ENCODE measurements at regions not wholly inside any gene's neighbourhood (a gene's known extent, or its start where the extent isn't known, plus 50 kb on each side); places are given as distances from the start of the nearest gene placed in this dataset.
"Not testable (repeated sequence)": the region's sequence is repeated elsewhere in the genome, so short reads cannot be mapped to it uniquely, and the experiment has no call there.

GRCh38 chr3:34626699-34627098, 828.3 kb downstream of the PDCD6IP start:
- DNase-seq (ENCODE audit: low read depth, low spot score): no peak

GRCh38 chr3:34634939-34635338, 836.5 kb downstream of the PDCD6IP start:
- DNase-seq (ENCODE audit: low read depth, low spot score): no peak

GRCh38 chr3:34635352-34635850, 837.0 kb downstream of the PDCD6IP start:
- no peak for DNase-seq (ENCODE audit: low read depth, low spot score)

DNA sequence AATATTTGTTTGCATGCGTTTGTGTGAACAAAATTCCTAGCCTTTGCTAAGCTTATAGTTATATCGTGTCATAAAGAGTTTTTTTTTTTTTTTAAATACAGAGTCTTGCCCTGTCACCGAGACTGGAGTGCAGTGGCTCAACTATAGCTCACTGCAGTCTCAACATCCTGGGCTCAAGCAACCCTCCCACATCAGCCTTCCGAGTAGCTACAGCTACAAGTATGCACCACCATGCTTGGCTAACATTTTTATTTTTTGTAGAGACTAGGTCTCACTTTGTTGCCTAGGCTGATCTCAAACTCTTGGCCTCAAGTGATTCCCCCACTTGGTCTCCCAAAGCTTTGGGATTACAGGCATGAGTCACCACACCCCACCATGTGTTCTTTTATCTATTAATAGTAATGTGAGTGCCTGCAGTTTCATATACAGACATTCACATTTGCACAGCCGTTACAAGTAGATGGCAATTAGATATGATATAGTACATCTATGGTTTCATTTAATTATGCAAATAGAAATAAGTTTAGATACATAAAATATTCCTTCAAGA, 848.6 kb downstream of the PDCD6IP start:
- no peak for DNase-seq (ENCODE audit: low read depth, low spot score)

- DNase-seq (ENCODE audit: low read depth, low spot score): no peak
Observed at GRCh38 chr3:34650131-34650530, 851.7 kb downstream of the PDCD6IP start.

GRCh38 chr3:34668915-34669314, 870.5 kb downstream of the PDCD6IP start:
- DNase-seq (ENCODE audit: low read depth, low spot score): no peak

GRCh38 chr3:34669490-34669889, 871.1 kb downstream of the PDCD6IP start:
- DNase-seq (ENCODE audit: low read depth, low spot score): peak; percentile 67

- no peak for DNase-seq (ENCODE audit: low read depth, low spot score)
Observed at GRCh38 chr3:34675383-34676120, 877.1 kb downstream of the PDCD6IP start.

DNA sequence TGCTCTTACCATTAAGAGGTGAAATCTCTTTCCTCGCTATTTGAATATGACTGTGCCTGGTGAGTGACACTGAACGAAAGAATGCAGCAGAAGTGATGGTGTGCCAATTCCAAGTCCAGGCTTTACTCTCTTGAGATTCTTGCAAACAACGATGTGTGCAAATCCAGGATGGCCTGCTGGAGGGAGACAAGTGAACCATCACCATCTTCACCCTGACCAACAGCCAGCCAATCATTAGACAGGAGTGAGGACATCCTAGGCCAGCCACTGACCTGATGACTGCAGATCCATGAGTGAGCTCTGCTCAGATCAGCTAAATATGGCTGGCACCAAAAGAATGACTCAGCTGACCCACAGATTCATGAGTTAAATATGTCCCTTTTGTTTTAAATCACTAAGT, 878.0 kb downstream of the PDCD6IP start:
- no peak for DNase-seq (ENCODE audit: low read depth, low spot score)

- DNase-seq (ENCODE audit: low read depth, low spot score): peak; percentile 49
Observed at GRCh38 chr3:34678575-34678974, 880.1 kb downstream of the PDCD6IP start.

GRCh38 chr3:34679055-34679454, 880.6 kb downstream of the PDCD6IP start:
- not testable (repeated sequence) for DNase-seq (ENCODE audit: low read depth, low spot score)

GRCh38 chr3:34683851-34684250, 885.4 kb downstream of the PDCD6IP start:
- peak; percentile 78 for DNase-seq (ENCODE audit: low read depth, low spot score)

GRCh38 chr3:34686541-34686940, 888.1 kb downstream of the PDCD6IP start:
- no peak for DNase-seq (ENCODE audit: low read depth, low spot score)

DNA sequence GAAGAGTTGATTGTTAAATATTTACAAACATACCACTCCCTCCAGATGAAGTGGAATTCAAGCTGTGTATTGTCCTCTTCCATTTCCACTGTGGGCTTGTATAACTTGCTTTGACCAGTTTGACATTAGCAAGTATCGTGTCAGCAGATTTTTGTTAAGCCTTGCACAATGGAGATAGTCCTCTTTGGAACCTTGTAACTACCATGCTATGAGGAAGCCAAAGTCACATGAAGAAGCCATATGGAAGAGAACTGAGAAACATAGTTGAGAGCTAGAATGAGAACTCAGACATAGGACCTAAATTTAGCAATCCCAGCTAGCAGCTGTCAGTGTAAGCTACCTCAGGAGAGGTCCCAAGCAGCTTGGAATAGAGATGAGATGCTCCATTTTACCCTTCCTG, 889.2 kb downstream of the PDCD6IP start:
- no peak for DNase-seq (ENCODE audit: low read depth, low spot score)

- no peak for DNase-seq (ENCODE audit: low read depth, low spot score)
Observed at GRCh38 chr3:34696831-34697230, 898.4 kb downstream of the PDCD6IP start.

- DNase-seq (ENCODE audit: low read depth, low spot score): no peak
Observed at GRCh38 chr3:34703053-34703452, 904.6 kb downstream of the PDCD6IP start.

GRCh38 chr3:34724916-34725499, 914.3 kb upstream of the ARPP21 start:
- no peak for DNase-seq (ENCODE audit: low read depth, low spot score)

- peak; percentile 6 for DNase-seq (ENCODE audit: low read depth, low spot score)
Observed at GRCh38 chr3:34725774-34726173, 913.6 kb upstream of the ARPP21 start.

- no peak for DNase-seq (ENCODE audit: low read depth, low spot score)
Observed at GRCh38 chr3:34727700-34728099, 911.6 kb upstream of the ARPP21 start.

GRCh38 chr3:34742151-34742550, 897.2 kb upstream of the ARPP21 start:
- no peak for DNase-seq (ENCODE audit: low read depth, low spot score)

- no peak for DNase-seq (ENCODE audit: low read depth, low spot score)
Observed at GRCh38 chr3:34758630-34759261, 880.6 kb upstream of the ARPP21 start.

DNA sequence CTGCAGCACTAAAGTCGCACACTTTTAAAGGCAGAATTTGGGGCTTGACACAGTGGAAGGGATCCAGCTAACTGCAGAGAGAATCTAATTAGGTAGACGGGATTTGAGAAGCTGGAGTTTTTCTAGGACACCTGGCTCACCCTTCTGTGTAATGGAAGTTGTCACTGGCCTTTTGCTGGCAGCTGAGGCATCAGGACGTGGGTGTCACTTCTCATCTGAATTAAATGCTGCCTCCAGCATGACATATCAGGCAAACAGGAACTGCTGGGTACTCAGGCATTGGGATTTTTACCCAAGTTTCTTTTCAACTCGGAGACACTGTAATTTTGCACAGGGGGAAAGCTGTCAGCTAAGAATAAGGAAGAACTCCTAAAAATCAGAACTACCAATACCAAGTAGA, 861.9 kb upstream of the ARPP21 start:
- DNase-seq (ENCODE audit: low read depth, low spot score): no peak

DNA sequence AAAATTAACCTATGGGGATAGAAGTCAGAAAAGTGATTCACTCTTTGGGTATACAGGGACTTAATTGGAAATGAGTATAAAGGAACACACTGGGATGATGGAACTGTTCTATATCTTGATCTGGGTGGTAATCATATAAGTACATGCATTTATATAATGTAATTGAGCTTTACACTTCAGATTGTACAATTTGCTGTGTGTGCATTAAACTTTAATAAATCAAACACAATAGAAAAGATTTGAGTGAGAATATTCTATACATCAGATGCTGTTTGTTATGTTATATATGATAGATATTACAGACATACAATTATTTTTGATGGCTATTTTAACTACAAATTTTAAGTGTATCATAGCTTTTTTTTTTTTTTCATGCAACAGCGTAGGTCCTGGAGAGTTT, 860.2 kb upstream of the ARPP21 start:
- no peak for DNase-seq (ENCODE audit: low read depth, low spot score)
